Activated CD4-positive, alpha-beta T cell treated with anti-CD3 and anti-CD28 coated beads, Interleukin-2, amount 50 U/mL, for 4 hours (primary cell): ENCODE measurements at regions not wholly inside any gene's neighbourhood (a gene's known extent, or its start where the extent isn't known, plus 50 kb on each side); places are given as distances from the start of the nearest gene placed in this dataset.
"Not testable (repeated sequence)": the region's sequence is repeated elsewhere in the genome, so short reads cannot be mapped to it uniquely, and the experiment has no call there.

Experiments used
- DNase-seq, 2 experiments: peaks; one replicate each; pipeline ENCODE4 v3.0.0-alpha.2; 2020

- DNase-seq, result no peak
These were observed 68.1 kb upstream of the DLG1 start for GRCh38 chr3:197366301-197367044.

- DNase-seq, result no peak
These were observed 67.2 kb upstream of the DLG1 start for GRCh38 chr3:197365586-197365985.

GRCh38 chr3:197364410-197365071 lies 66.1 kb upstream of the DLG1 start:
- no peak for DNase-seq

GRCh38 chr3:197363553-197364409 lies 65.4 kb upstream of the DLG1 start:
- DNase-seq, result no peak

GRCh38 chr3:197362081-197362480 lies 63.7 kb upstream of the DLG1 start:
- DNase-seq, result no peak

- not testable (repeated sequence) for DNase-seq
These were observed 61.7 kb upstream of the DLG1 start for GRCh38 chr3:197360095-197360494.

- DNase-seq, result not testable (repeated sequence)
These were observed 61.1 kb upstream of the DLG1 start for GRCh38 chr3:197359476-197359875.

DNA sequence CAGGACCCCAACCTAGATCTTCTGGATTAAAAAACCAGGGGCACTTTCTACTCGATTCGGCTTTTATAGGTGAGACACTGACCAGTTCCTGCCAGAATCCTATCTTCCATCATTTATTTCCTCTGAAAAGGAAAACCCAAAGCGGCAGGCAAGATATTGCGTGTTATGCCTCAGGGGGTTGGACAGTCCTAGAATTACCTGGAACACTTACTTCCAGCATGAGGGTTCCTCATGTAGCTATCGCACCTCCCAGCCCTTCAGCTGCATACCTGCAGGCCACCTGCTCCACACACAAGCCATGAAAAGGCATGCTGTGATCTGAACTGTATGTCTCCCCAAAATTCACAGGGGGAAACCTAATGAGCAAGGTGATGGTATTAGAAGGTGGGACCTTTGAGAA lies 58.3 kb upstream of the DLG1 start:
- no peak for DNase-seq

- no peak for DNase-seq
These were observed 57.9 kb upstream of the DLG1 start for GRCh38 chr3:197356275-197356674.

DNA sequence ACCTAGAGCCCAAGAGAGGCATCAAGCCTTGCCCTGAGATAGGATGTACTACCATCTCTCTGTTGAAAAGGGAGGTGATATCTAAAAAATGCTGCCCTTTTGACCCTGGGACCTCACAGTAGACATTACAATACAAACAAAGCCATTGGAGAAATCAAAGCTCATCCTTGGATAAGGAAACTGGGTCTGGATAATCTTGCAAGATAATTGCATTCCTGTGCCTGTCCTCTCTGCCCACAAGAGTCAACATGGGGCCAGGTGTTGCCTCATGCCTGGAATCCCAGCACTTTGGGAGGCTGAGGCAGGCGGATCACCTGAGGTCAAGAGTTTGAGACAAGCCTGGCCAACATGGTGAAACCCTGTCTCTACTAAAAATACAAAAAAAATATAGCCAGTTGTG lies 57.3 kb upstream of the DLG1 start:
- no peak for DNase-seq

- no peak for DNase-seq
These were observed 56.2 kb upstream of the DLG1 start for GRCh38 chr3:197354568-197355001.

GRCh38 chr3:197353867-197354567 lies 55.6 kb upstream of the DLG1 start:
- DNase-seq, result no peak

GRCh38 chr3:197353001-197353866 lies 54.8 kb upstream of the DLG1 start:
- no peak for DNase-seq

- DNase-seq, result no peak
These were observed 54.0 kb upstream of the DLG1 start for GRCh38 chr3:197352382-197352781.

GRCh38 chr3:197350446-197350845 lies 52.0 kb upstream of the DLG1 start:
- DNase-seq, result no peak

GRCh38 chr3:197349368-197349767 lies 51.0 kb upstream of the DLG1 start:
- DNase-seq, result no peak
